Neuron (in vitro differentiated cells): ENCODE measurements at regions not wholly inside any gene's neighbourhood (a gene's known extent, or its start where the extent isn't known, plus 50 kb on each side); places are given as distances from the start of the nearest gene placed in this dataset.
"Not testable (repeated sequence)": the region's sequence is repeated elsewhere in the genome, so short reads cannot be mapped to it uniquely, and the experiment has no call there.

Source experiments
- H2AFZ ChIP-seq: one replicate; pipeline ENCODE4 v1.6.1; 2013; ENCODE audit warnings: low read depth, mild to moderate bottlenecking, inconsistent platforms, low read length, moderate library complexity
- H3K27me3 ChIP-seq: one replicate; pipeline ENCODE4 v1.6.1; 2013; ENCODE audit warnings: low read length; ENCODE audit not compliant: insufficient read depth
- H3K36me3 ChIP-seq: one replicate; pipeline ENCODE4 v1.6.1; 2013; ENCODE audit warnings: low read length; ENCODE audit not compliant: insufficient read depth
- H3K4me1 ChIP-seq: one replicate; pipeline ENCODE4 v1.6.1; 2013; ENCODE audit warnings: low read length; ENCODE audit not compliant: insufficient read depth
- H3K4me3 ChIP-seq: 2 replicates; pipeline ENCODE4 v1.5.1; 2013; ENCODE audit warnings: mild to moderate bottlenecking, low read length, moderate library complexity
- H3K9me3 ChIP-seq: one replicate; pipeline ENCODE4 v1.6.1; 2013; ENCODE audit warnings: low read length

- H3K27me3 ChIP-seq = no peaks in the 10 kb centered on the region
- no peaks in the 10 kb centered on the region for H3K9me3 ChIP-seq
- peaks cover 19% of the 10 kb centered on the region for H3K4me1 ChIP-seq
- H3K4me3 ChIP-seq = no peak overlapping the region
- no peaks in the 10 kb centered on the region for H3K36me3 ChIP-seq
- no peak overlapping the region for H2AFZ ChIP-seq
Observed at GRCh38 chr1:80529546-80529945, 1271.2 kb upstream of the ADGRL2 start.

- Histone ChIP-seq H3K36me3 (no peaks in the 10 kb centered on the region), H3K4me3 (no peak overlapping the region), H2AFZ (no peak overlapping the region), H3K9me3 (no peaks in the 10 kb centered on the region), H3K27me3 (no peaks in the 10 kb centered on the region), H3K4me1 (no peaks in the 10 kb centered on the region)
Observed at GRCh38 chr1:80523861-80524260, 1276.9 kb upstream of the ADGRL2 start.

- not testable (repeated sequence) for H2AFZ ChIP-seq, H3K4me3 ChIP-seq, H3K9me3 ChIP-seq, H3K27me3 ChIP-seq, H3K36me3 ChIP-seq, H3K4me1 ChIP-seq
Observed at GRCh38 chr1:80523071-80523470, 1277.7 kb upstream of the ADGRL2 start.

GRCh38 chr1:80520949-80521348 lies 1279.8 kb upstream of the ADGRL2 start:
- H3K4me1 ChIP-seq = no peaks in the 10 kb centered on the region
- no peak overlapping the region for H3K4me3 ChIP-seq
- no peaks in the 10 kb centered on the region for H3K27me3 ChIP-seq
- H2AFZ ChIP-seq = no peak overlapping the region
- no peaks in the 10 kb centered on the region for H3K36me3 ChIP-seq
- no peaks in the 10 kb centered on the region for H3K9me3 ChIP-seq

DNA sequence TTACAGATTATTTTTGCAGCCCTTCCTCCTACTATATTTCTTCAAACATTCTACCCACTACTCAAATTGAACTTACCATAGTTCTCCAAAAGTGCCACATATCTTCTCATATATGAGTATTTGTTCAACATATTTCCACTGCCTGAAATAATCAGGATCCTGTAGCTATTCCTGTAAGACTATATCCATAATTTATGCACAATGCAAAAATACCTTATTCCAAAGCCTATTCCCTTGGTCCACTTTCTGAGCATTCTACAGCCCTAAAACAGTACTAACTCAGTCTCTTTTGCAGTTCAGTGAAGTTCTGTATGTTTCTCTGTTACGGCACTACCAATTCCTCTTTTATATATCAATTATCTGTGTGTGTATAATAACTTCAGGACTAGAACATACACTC lies 1283.7 kb upstream of the ADGRL2 start:
- Histone ChIP-seq H2AFZ (no peak overlapping the region), H3K9me3 (no peaks in the 10 kb centered on the region), H3K4me3 (no peak overlapping the region), H3K4me1 (no peaks in the 10 kb centered on the region), H3K27me3 (no peaks in the 10 kb centered on the region), H3K36me3 (no peaks in the 10 kb centered on the region)

- Histone ChIP-seq H3K36me3 (no peaks in the 10 kb centered on the region), H2AFZ (no peak overlapping the region), H3K4me3 (no peak overlapping the region), H3K9me3 (no peaks in the 10 kb centered on the region), H3K27me3 (no peaks in the 10 kb centered on the region), H3K4me1 (no peaks in the 10 kb centered on the region)
Observed at GRCh38 chr1:80509965-80510522, 1290.7 kb upstream of the ADGRL2 start.

DNA sequence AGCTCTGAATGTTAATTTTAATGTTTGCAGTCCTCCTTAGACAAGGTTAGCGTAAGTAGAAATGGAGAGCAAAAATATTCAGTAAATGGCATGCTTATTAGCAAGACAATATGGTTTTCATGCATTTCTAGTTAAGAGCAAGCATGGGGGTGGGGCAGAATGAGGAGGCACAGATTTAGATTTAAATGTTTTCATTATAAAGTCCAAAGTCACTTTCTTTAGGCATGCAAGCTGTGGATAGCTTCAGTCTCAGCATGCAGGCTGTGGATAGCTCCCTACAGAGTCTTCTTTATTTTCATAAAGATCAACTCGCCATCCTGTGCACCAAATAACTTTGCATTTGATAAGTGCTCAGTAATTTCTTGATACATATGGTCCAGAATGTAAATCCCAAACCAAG lies 1294.5 kb upstream of the ADGRL2 start:
- H3K4me1 ChIP-seq = no peaks in the 10 kb centered on the region
- no peaks in the 10 kb centered on the region for H3K27me3 ChIP-seq
- no peaks in the 10 kb centered on the region for H3K36me3 ChIP-seq
- no peak overlapping the region for H2AFZ ChIP-seq
- H3K9me3 ChIP-seq = no peaks in the 10 kb centered on the region
- no peak overlapping the region for H3K4me3 ChIP-seq

GRCh38 chr1:80498673-80499072 lies 1302.1 kb upstream of the ADGRL2 start:
- H3K36me3 ChIP-seq = no peaks in the 10 kb centered on the region
- no peak overlapping the region for H3K4me3 ChIP-seq
- H3K9me3 ChIP-seq = no peaks in the 10 kb centered on the region
- no peaks in the 10 kb centered on the region for H3K4me1 ChIP-seq
- H3K27me3 ChIP-seq = no peaks in the 10 kb centered on the region
- no peak overlapping the region for H2AFZ ChIP-seq

GRCh38 chr1:80495806-80496205 lies 1304.9 kb upstream of the ADGRL2 start:
- Histone ChIP-seq H3K36me3 (no peaks in the 10 kb centered on the region), H2AFZ (no peak overlapping the region), H3K27me3 (no peaks in the 10 kb centered on the region), H3K9me3 (no peaks in the 10 kb centered on the region), H3K4me1 (no peaks in the 10 kb centered on the region), H3K4me3 (no peak overlapping the region)

- Histone ChIP-seq H3K27me3 (no peaks in the 10 kb centered on the region), H3K4me1 (no peaks in the 10 kb centered on the region), H3K9me3 (no peaks in the 10 kb centered on the region), H3K36me3 (no peaks in the 10 kb centered on the region), H3K4me3 (no peak overlapping the region), H2AFZ (no peak overlapping the region)
Observed at GRCh38 chr1:80472145-80472544, 1328.6 kb upstream of the ADGRL2 start.

- Histone ChIP-seq H3K9me3 (no peaks in the 10 kb centered on the region), H2AFZ (no peak overlapping the region), H3K27me3 (no peaks in the 10 kb centered on the region), H3K4me1 (no peaks in the 10 kb centered on the region), H3K4me3 (no peak overlapping the region), H3K36me3 (no peaks in the 10 kb centered on the region)
Observed at GRCh38 chr1:80468356-80468755, 1332.4 kb upstream of the ADGRL2 start.

DNA sequence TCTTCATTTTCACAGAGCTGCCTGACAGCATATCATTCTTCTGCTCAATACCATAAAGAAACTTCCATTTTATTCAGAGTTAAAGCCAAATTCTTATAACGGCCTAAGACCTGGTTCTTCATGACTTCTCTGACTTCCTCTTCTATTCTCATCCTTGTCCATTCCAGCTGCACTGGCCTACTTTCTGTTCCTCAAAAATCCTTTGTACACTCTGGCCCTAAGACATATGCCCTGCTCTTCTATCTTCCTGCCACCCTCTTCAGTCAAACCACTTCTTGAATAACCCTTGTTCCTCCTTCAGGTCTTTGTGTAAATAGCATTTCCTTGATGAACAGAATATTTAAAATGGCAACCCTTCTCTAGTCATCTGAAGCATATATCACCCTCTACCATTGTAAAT lies 1338.7 kb upstream of the ADGRL2 start:
- Histone ChIP-seq H3K4me1 (peaks cover 9% of the 10 kb centered on the region), H3K4me3 (no peak overlapping the region), H3K27me3 (no peaks in the 10 kb centered on the region), H3K36me3 (no peaks in the 10 kb centered on the region), H3K9me3 (no peaks in the 10 kb centered on the region), H2AFZ (no peak overlapping the region)

GRCh38 chr1:80457409-80457808 lies 1343.3 kb upstream of the ADGRL2 start:
- Histone ChIP-seq H3K36me3 (no peaks in the 10 kb centered on the region), H3K4me3 (no peak overlapping the region), H3K27me3 (no peaks in the 10 kb centered on the region), H3K9me3 (no peaks in the 10 kb centered on the region), H2AFZ (peak overlapping the region; percentile 15), H3K4me1 (peaks cover 13% of the 10 kb centered on the region)

GRCh38 chr1:80453775-80454174 lies 1347.0 kb upstream of the ADGRL2 start:
- H3K4me1 ChIP-seq = peaks cover 13% of the 10 kb centered on the region
- no peaks in the 10 kb centered on the region for H3K27me3 ChIP-seq
- no peak overlapping the region for H3K4me3 ChIP-seq
- H3K36me3 ChIP-seq = no peaks in the 10 kb centered on the region
- no peak overlapping the region for H2AFZ ChIP-seq
- H3K9me3 ChIP-seq = no peaks in the 10 kb centered on the region
